HG03135 (cell line): ENCODE measurements at regions not wholly inside any gene's neighbourhood (a gene's known extent, or its start where the extent isn't known, plus 50 kb on each side); places are given as distances from the start of the nearest gene placed in this dataset.
"Not testable (repeated sequence)": the region's sequence is repeated elsewhere in the genome, so short reads cannot be mapped to it uniquely, and the experiment has no call there.

ENCODE experiments used
- ATAC-seq: cut with Tn5 transposase; IDR thresholded peaks from one replicate; pipeline ENCODE4 v1.9.1; 2021; ENCODE audit warnings: mild to moderate bottlenecking, moderate library complexity; ENCODE audit not compliant: unreplicated experiment

DNA sequence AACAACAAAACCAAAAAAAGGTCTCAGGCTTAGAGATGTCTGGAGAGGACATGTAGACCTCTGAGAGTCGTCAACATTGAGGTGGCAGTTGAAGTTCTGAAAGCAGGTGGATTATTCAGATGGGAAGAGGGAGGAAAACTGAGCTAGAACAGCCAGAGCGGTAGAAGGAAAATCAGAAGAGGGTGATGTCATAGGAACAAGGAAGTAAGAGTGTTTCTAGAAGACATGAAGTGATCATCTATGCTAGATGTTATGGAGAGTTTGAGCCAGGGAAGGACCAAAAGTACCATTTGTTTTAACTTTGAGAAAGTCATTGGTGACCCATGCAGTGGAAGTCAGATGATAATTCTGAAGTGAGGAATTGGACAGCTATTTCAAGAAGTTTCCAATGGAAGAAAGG, 316.2 kb upstream of the RGS6 start:
- no peak for ATAC-seq

DNA sequence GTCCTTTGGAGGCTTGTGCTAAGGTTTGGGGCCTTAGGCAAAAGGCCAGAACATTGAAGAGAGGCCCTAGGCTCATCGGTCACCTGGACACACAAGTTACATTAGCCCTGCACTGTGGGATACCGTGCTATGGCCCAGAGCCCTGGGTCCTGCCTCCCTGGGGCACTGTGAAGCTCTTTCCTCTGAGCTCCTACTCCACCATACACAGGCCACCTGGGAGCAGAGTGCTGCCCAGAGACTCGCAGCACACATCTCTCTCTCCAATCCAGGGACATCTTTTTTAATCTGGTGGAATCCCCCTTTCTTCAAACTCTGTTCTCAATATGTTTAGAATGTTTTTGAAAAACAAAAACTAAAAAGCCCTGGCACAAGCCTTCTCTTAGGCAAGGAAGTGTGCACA, 314.2 kb upstream of the RGS6 start:
- ATAC-seq, result no peak

DNA sequence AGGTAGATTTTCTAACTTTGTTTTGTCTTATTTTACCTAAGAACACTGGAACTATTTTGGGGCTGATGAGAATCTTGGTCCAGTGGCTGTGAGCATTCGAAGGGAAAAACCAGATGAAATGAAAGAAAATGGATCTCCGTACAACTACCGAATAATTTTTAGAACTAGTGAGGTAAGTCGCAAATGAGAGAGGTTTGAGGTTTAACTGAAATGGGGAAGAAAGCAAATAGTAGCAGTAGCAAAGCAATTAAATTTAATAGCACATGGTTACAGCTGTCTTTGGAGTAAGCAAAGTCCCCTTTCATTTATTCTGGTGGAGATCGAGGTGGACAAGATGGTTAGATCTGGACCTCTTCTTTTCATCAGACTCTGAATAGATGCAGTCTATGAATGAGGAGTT, 313.5 kb upstream of the RGS6 start:
- no peak for ATAC-seq

GRCh38 chr14:71619472-71619871, 312.8 kb upstream of the RGS6 start:
- no peak for ATAC-seq

DNA sequence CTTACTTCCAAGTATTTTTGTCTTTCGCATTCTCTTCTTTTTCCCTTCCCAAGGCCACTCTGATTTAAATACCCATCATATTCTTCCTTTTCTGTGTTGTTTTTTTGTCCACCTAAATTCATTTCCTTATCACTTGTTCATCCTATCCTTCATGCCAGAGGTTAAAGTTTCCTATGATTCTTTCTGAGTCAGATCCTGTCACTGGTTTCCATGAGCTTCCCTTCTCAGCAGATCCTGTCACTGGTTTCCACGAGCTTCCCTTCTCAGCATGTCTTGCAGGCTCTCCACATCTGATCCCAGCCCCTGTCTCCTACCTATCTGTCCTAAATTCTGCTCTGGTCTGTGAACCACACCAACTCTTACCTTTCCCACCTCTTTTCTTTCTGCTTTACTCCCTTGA, 311.8 kb upstream of the RGS6 start:
- ATAC-seq, result no peak

GRCh38 chr14:71621276-71621675, 311.0 kb upstream of the RGS6 start:
- ATAC-seq, result no peak

- ATAC-seq, result no peak
Measured at GRCh38 chr14:71621980-71622605, 310.1 kb upstream of the RGS6 start.

DNA sequence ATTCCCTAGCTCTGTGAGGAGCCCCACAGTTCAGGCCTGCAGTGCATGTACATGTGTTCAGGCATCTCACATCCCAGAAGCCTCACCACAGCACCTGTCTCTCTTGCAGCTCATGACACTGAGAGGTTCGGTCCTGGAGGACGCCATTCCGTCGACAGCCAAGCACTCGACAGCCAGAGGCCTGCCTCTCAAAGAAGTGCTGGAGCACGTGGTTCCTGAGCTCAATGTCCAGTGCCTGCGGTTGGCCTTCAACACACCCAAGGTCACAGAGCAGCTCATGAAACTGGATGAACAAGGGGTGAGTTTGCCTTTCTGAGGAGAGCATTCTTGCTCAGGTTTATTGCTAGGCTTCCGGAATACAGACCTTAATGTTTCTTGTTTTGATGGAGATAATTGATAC, 308.3 kb upstream of the RGS6 start:
- ATAC-seq, result no peak

GRCh38 chr14:71625175-71625574, 307.1 kb upstream of the RGS6 start:
- no peak for ATAC-seq

DNA sequence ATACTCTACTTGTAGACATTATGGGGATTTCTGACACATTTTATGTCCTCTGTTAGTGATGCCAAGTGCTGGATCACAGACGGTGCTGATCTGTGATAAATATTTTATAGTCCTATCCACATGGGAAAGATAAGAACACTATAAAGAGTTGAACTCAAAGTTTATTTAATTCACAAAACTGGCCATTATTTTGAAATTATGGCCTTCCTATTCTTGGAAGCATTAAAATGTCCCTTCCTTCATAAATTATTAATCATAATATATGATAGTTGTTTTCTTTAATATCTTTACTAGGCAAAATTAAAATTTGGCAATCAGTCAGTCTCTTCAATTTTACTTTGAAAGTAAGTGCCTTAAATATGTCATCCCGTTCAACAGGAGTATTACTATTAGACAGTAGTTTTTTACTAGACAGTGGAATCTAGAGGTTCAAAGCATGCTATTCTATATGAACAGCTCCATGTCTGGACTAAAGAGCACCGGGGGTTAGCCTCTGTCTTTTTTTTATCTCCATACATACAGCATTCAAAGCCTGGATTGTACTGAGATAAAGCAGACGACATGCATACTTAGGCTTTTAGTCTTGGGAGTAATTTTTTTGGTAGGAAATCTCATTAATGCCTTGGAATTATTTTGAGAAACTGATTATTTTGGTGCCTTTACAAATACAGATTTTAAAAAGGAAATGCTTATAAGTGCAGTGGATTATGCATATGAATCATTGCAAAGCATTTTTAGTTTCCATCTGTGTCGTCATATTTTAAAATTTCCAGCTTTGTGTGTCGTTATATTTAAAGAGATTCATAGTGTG, 306.1 kb upstream of the RGS6 start:
- no peak for ATAC-seq

- no peak for ATAC-seq
Measured at GRCh38 chr14:71628433-71628832, 303.8 kb upstream of the RGS6 start.

- ATAC-seq, result no peak
Measured at GRCh38 chr14:71629250-71629649, 303.0 kb upstream of the RGS6 start.

DNA sequence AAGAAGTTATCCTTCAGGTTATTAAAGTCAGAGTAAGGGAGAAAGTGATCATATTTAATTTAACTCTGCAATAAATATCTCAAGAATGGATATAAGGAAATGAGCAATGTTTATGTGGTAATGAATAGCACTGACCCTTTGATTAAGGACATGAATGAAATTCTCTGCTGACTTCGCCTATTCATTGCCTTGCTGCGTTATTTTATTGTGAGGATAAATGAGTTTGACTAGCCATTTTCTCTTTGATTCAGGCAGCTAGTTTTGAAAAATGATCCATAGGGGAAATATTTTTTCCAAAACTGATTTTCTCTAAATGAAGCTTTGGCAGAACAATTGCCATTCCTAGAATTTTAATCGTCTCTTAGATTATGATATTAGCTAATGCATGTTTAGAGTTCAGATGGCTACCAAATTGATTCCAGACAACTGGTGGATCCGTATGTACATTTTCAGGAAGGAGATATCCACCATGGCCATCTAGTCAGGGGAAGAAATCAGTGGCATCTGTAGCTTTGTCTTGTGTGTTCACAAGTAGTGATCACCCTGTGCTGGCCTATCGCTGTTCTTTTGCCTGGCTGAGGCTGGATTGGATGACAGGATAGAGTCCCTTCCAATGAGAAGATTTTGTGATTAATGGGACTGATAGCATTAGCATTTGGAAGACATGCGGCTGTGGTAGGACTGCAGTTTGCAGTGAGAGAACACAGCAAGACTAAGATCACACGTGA, 302.3 kb upstream of the RGS6 start:
- ATAC-seq, result no peak

GRCh38 chr14:71631030-71631429, 301.2 kb upstream of the RGS6 start:
- ATAC-seq, result not testable (repeated sequence)

GRCh38 chr14:71632440-71632946, 299.7 kb upstream of the RGS6 start:
- ATAC-seq, result no peak

DNA sequence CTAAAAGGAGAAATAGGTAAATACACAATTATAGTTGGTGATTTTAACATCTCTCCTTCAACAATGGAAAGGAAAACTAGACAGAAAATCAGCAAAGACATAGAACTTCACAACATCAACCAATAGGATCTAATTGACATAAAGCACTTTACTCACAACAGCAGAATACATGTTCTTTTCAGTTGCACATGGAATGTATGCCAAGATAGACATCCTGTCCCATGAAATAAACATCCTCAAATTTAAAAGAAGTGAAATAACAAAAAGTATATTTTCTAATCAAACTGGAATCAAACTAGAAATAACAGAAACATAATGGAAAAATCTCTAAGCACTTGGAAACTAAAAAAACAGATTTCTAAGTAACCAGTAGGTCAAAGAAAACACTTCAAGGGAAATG, 296.2 kb upstream of the RGS6 start:
- ATAC-seq, result no peak

DNA sequence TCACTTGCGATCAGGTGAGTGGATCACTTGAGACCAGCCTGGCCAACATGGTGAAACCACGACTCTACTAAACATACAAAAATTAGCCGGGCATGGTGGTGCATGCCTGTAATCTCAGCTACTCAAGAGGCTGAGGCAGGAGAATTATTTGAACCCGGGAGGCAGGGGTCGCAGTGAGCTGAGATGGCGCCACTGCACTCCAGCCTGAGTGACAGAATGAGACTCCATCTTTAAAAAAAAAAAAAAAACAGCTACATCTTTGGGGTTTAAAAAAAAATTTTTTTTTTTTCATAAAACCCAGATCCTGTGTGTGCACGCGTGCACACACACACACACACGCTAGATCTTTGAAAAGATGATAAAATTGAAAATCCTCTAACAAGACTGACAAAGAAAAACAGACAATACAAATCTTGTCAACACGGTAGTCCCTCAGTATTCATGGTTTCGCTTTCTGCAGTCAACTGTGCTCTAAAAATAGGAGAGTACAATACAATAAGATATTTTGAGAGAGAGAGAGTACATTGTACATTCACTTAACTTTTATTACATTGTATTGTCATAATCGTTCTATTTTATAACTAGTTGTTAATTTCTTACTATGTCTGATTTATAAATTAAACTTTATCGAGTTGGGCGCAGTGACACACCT, 295.3 kb upstream of the RGS6 start:
- ATAC-seq, result no peak

DNA sequence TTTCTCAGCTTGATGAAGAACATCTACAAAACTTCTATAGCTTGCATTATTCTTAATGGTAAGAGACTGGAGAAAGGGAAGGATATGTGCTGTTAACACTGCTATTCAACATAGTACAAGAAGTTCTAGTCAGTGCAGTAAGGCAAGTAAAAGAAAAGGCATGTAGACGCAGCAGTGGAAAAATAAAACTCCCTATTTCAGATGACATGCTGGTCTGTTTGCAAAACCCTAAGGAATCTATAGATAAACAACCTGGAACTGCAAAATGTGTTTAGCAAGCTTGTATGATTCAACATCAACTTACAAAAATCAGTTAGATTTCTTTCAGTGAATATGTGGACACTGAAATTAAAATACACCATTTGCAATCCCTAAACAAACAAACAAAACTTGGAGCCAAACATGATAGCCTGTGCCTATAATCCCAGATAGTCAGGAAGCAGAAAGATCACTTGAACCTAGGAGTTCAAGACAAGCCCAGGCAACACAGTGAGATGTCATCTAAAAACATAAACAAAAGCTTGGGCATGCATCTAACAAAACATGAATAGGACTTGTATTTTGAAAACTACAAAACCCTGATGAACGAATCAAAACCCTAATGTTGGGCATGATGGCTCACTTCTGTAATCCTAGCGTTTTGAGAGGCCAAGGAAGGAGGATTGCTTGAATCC, 293.6 kb upstream of the RGS6 start:
- no peak for ATAC-seq

DNA sequence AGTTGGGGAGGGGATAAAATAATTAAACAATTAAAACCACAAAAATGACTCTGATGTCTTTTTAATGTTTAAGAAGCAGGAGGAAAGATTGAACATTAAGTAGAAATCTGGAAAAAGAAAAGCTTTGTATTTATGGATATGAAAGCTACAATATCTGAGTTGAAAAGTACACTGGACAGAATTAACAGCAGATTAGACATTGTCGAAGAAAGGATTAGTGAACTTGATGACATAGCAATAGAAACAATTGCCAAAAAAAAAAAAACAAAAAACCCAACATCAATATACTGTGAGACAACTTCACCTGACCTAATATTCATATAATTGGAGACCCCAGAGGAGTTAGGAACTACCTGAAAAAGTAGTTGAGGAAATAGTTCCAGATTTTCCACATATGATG, 289.5 kb upstream of the RGS6 start:
- ATAC-seq, result no peak

DNA sequence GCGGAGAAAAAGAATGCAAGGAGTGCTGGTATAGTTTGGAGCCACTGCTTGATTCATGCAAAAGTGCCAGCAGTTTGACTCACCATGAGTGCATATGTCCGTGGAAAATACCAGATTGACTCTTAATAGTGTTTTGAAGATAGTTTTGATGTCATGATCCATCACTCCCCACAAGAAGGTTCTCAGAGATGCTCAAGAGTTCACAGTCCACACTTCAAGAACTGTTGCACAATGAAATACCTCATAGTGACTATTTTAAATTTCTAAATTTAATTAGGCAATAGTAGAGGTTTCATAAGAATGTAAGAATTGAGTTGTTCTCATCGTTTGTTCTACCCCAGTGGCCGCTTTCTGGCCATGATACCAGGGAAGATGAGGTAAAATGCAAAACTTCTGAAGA, 286.6 kb upstream of the RGS6 start:
- no peak for ATAC-seq

GRCh38 chr14:71646518-71646917, 285.7 kb upstream of the RGS6 start:
- no peak for ATAC-seq
